H1 (cell line): ENCODE measurements at regions not wholly inside any gene's neighbourhood (a gene's known extent, or its start where the extent isn't known, plus 50 kb on each side); places are given as distances from the start of the nearest gene placed in this dataset.
"Not testable (repeated sequence)": the region's sequence is repeated elsewhere in the genome, so short reads cannot be mapped to it uniquely, and the experiment has no call there.

ENCODE experiments used
- CTCF ChIA-PET: fragments of 300-600 bp; sonication (Branson Sonifier 250); formaldehyde crosslinking; loops from one replicate; lab custom pipeline; 2021; ENCODE audit not compliant: partially characterized antibody; lab: Charles Lee
- POLR2A ChIA-PET: fragments of 300-600 bp; sonication (Branson Sonifier 250); formaldehyde crosslinking; loops from one replicate; lab custom pipeline; 2021; ENCODE audit warnings: inconsistent platforms; ENCODE audit not compliant: partially characterized antibody; lab: Charles Lee
- DNase-seq, 2 experiments: peaks; one replicate each; pipeline versions ENCODE4 v3.0.0 to v3.0.0-alpha.2; 2010 to 2022; ENCODE audit warnings: low spot score in 2 of 2, low read depth in 1 of 2, mixed read lengths in 1 of 2
- FAIRE-seq: peaks from 2 replicates; lab custom pipeline; 2011; peaks lifted over from hg19 to GRCh38; lab: Jason Lieb, UNC
- H2AFZ ChIP-seq: 2 replicates; pipeline ENCODE4 v1.8.1; 2012; ENCODE audit warnings: low read length, inconsistent platforms
- H2AK5ac ChIP-seq: 2 replicates; pipeline ENCODE4 v1.6.1; 2013; ENCODE audit warnings: low read depth, low read length
- H2BK120ac ChIP-seq: replicated peaks from 2 replicates; pipeline ENCODE3; 2013; ENCODE audit warnings: low read depth, low read length, inconsistent platforms
- H2BK12ac ChIP-seq: 2 replicates; pipeline ENCODE4 v1.6.1; 2013; ENCODE audit warnings: low read depth, low read length
- H2BK15ac ChIP-seq: 2 replicates; pipeline ENCODE4 v1.6.1; 2013; ENCODE audit warnings: low read length
- H2BK20ac ChIP-seq: 2 replicates; pipeline ENCODE4 v1.6.1; 2013; ENCODE audit warnings: low read length
- H2BK5ac ChIP-seq: 2 replicates; pipeline ENCODE4 v1.6.1; 2013; ENCODE audit warnings: low read depth, low read length
- H3K14ac ChIP-seq: 2 replicates; pipeline ENCODE4 v1.6.1; 2013; ENCODE audit warnings: inconsistent platforms; ENCODE audit not compliant: insufficient read length
- H3K18ac ChIP-seq: 2 replicates; pipeline ENCODE4 v1.6.1; 2013; ENCODE audit warnings: low read length; ENCODE audit errors: extremely low read depth
- H3K23ac ChIP-seq: 2 replicates; pipeline ENCODE4 v1.6.1; 2013; ENCODE audit warnings: inconsistent platforms; ENCODE audit not compliant: insufficient read length
- H3K23me2 ChIP-seq: 2 replicates; pipeline ENCODE4 v1.6.1; 2013; ENCODE audit warnings: low read depth, low read length
- H3K27ac ChIP-seq: 2 replicates; pipeline ENCODE4 v1.6.1; 2011; ENCODE audit warnings: low read depth, low read length, inconsistent platforms
- H3K27me3 ChIP-seq, 4 experiments: replicated peaks in 1 of 4; 1 replicate in 1 of 4; 2 replicates in 3 of 4; pipeline versions ENCODE4 v1.6.1 to v1.8.1; 2011 to 2013; ENCODE audit warnings: low read length in 3 of 4, mild to moderate bottlenecking in 3 of 4, inconsistent platforms in 2 of 4, mixed read lengths in 2 of 4, moderate library complexity in 1 of 4; ENCODE audit not compliant: control insufficient read depth in 3 of 4, insufficient read depth in 3 of 4; ENCODE audit errors: extremely low read depth in 1 of 4
- H3K36me3 ChIP-seq, 4 experiments: 2 replicates each; pipeline versions ENCODE4 v1.6.1 to v1.8.1; 2011 to 2013; ENCODE audit warnings: mild to moderate bottlenecking in 4 of 4, low read length in 3 of 4, moderate library complexity in 2 of 4, control low read depth in 1 of 4, inconsistent platforms in 1 of 4; ENCODE audit not compliant: insufficient read depth in 4 of 4, control insufficient read depth in 2 of 4
- H3K4ac ChIP-seq: replicated peaks from 2 replicates; pipeline ENCODE3; 2013; ENCODE audit warnings: low read length, low read depth, mixed read lengths, inconsistent platforms; ENCODE audit not compliant: insufficient read length
- H3K4me1 ChIP-seq, 4 experiments: replicated peaks in 1 of 4; 1 replicate in 1 of 4; 2 replicates in 3 of 4; pipeline versions ENCODE4 v1.6.1 to v1.8.1; 2011 to 2013; ENCODE audit warnings: low read length in 3 of 4, inconsistent platforms in 2 of 4, mixed read lengths in 1 of 4; ENCODE audit not compliant: insufficient read depth in 4 of 4, control insufficient read depth in 3 of 4
- H3K4me2 ChIP-seq, 2 experiments: 2 replicates each; pipeline versions ENCODE4 v1.6.1 to v1.8.1; 2011 to 2013; ENCODE audit warnings: low read depth in 2 of 2, low read length in 2 of 2, control low read depth in 1 of 2, inconsistent platforms in 1 of 2, mild to moderate bottlenecking in 1 of 2; ENCODE audit not compliant: insufficient read depth in 1 of 2
- H3K4me3 ChIP-seq, 4 experiments: fragments of 200-600, 300-600 bp in 1 of 4; sonication (generic), shearing (Covaris generic), sonication (Bioruptor Twin) in 1 of 4; 2 replicates each; pipeline versions ENCODE4 v1.5.1 to v1.8.1; 2011 to 2016; ENCODE audit warnings: low read length in 4 of 4, low read depth in 3 of 4, control low read depth in 2 of 4, inconsistent platforms in 2 of 4, mild to moderate bottlenecking in 2 of 4, mixed read lengths in 1 of 4, moderate library complexity in 1 of 4; ENCODE audit not compliant: insufficient read depth in 2 of 4; ENCODE audit errors: extremely low read depth in 1 of 4
- H3K56ac ChIP-seq: replicated peaks from 2 replicates; pipeline ENCODE3; 2013; ENCODE audit warnings: low read depth, mild to moderate bottlenecking, mixed read lengths, low read length, inconsistent platforms; ENCODE audit not compliant: insufficient read length
- H3K79me1 ChIP-seq: 2 replicates; pipeline ENCODE4 v1.6.1; 2013; ENCODE audit warnings: low read depth, low read length, control low read depth
- H3K79me2 ChIP-seq, 2 experiments: 2 replicates each; pipeline versions ENCODE4 v1.6.1 to v1.8.1; 2012 to 2013; ENCODE audit warnings: low read length in 2 of 2, mild to moderate bottlenecking in 2 of 2, inconsistent platforms in 1 of 2; ENCODE audit not compliant: insufficient read depth in 2 of 2, control insufficient read depth in 1 of 2
- H3K9ac ChIP-seq, 4 experiments: replicated peaks in 1 of 4; 1 replicate in 1 of 4; 2 replicates in 3 of 4; pipeline versions ENCODE4 v1.6.1 to v1.8.1; 2011 to 2013; ENCODE audit warnings: low read depth in 3 of 4, low read length in 3 of 4, control low read depth in 2 of 4, mild to moderate bottlenecking in 2 of 4, moderate library complexity in 2 of 4, inconsistent platforms in 1 of 4; ENCODE audit errors: extremely low read depth in 1 of 4
- H3K9me3 ChIP-seq, 2 experiments: 2 replicates each; pipeline versions ENCODE4 v1.6.1 to v1.8.1; 2012 to 2013; ENCODE audit warnings: mild to moderate bottlenecking in 2 of 2, moderate library complexity in 2 of 2, control low read depth in 1 of 2, inconsistent platforms in 1 of 2, low read depth in 1 of 2, low read length in 1 of 2, mixed read lengths in 1 of 2; ENCODE audit not compliant: insufficient read depth in 2 of 2
- H4K20me1 ChIP-seq, 2 experiments: replicated peaks in 1 of 2; 2 replicates each; pipeline versions ENCODE3 to v1.8.1; 2011 to 2013; ENCODE audit warnings: inconsistent platforms in 2 of 2, low read length in 2 of 2, mild to moderate bottlenecking in 1 of 2; ENCODE audit not compliant: insufficient read depth in 2 of 2, control insufficient read depth in 1 of 2
- H4K5ac ChIP-seq: 2 replicates; pipeline ENCODE4 v1.6.1; 2013; ENCODE audit warnings: low read length, low read depth, mixed read lengths, inconsistent platforms; ENCODE audit not compliant: insufficient read length
- H4K8ac ChIP-seq: 2 replicates; pipeline ENCODE4 v1.8.0; 2013; ENCODE audit warnings: mild to moderate bottlenecking, moderate library complexity, low read length, inconsistent platforms; ENCODE audit not compliant: insufficient read depth; ENCODE audit errors: extremely low read depth
- H4K91ac ChIP-seq: replicated peaks from 2 replicates; pipeline ENCODE3; 2013; ENCODE audit warnings: low read length, mixed read lengths, inconsistent platforms; ENCODE audit not compliant: insufficient read length
- WGBS, 2 experiments: shearing (Covaris generic) in 1 of 2; methylation state at CpG; one replicate each; pipeline versions ENCODE4 v1.1.6 to v1.1.7; 2013 to 2015; ENCODE audit warnings: low lambda C conversion rate in 2 of 2, mixed read lengths in 2 of 2, inconsistent platforms in 1 of 2, low coverage in 1 of 2, missing lambda C conversion rate in 1 of 2; ENCODE audit not compliant: insufficient replicate concordance in 2 of 2, insufficient coverage in 1 of 2, insufficient read length in 1 of 2; ENCODE audit errors: extremely low coverage in 1 of 2, missing lambda C conversion rate in 1 of 2; 5-methylcytosine and 5-hydroxymethylcytosine counted together

GRCh38 chr12:22136604-22137117 lies 90.6 kb downstream of the CMAS start:
- CTCF ChIA-PET, result interaction anchor here (3.9 kb wide), 1 partner anchor 15 kb away, joined by 17 read pairs; no protein-coding TSS in a partner anchor
- H3K14ac ChIP-seq, H2BK5ac ChIP-seq, H2BK15ac ChIP-seq, H4K91ac ChIP-seq, H3K4ac ChIP-seq, H2BK120ac ChIP-seq, H3K4me2 ChIP-seq, H3K79me2 ChIP-seq, POLR2A ChIA-PET, H3K36me3 ChIP-seq, H2BK12ac ChIP-seq, H3K79me1 ChIP-seq, H3K27me3 ChIP-seq, H3K23ac ChIP-seq, H2BK20ac ChIP-seq, H3K4me3 ChIP-seq, H3K23me2 ChIP-seq, FAIRE-seq, H3K56ac ChIP-seq, H3K18ac ChIP-seq, H3K9me3 ChIP-seq, H2AK5ac ChIP-seq, H3K4me1 ChIP-seq, H4K20me1 ChIP-seq, DNase-seq, H4K5ac ChIP-seq, H3K9ac ChIP-seq: not testable (repeated sequence)
- 81% methylated on average over 12 of the region's 21 CpGs; no CpG with 5 or more reads in 1 of the 2 experiments for WGBS, 2 experiments
- Histone ChIP-seq H4K8ac (peak overlapping the region; percentile 92; the same call in 1 of the 2 replicates), H3K27ac (peak overlapping the region; percentile 59; the same call in 1 of the 2 replicates), H2AFZ (peak overlapping the region; percentile 89; the same call in 1 of the 2 replicates)
